ENCODE measurements at regions not wholly inside any gene's neighbourhood (a gene's known extent, or its start where the extent isn't known, plus 50 kb on each side); places are given as distances from the start of the nearest gene placed in this dataset.

DNA sequence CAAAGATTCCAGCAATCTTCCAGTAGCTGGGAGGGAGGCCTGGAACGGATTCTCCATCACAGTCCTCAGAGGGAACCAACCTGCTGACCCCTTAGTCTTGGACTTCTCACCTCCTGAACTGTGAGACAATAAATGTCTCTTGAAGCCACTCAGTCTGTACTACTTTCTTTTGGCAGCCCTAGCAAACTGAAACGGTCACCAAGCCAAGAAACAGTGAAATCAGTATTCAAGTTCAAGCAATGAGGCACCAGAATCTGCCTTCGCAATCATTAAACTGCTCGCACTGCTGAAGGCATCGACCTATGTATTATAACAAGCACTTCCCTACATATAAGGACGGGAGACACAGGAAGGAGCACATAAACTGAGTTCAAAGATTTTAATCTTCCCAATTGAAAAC is 120.6 kb upstream of the PUM3 start:
- H3K9ac ChIP-seq (ENCODE audit: extremely low read depth, insufficient read length, low read length), result no peak overlapping the region
- TF ChIP-seq, protein P1, sequence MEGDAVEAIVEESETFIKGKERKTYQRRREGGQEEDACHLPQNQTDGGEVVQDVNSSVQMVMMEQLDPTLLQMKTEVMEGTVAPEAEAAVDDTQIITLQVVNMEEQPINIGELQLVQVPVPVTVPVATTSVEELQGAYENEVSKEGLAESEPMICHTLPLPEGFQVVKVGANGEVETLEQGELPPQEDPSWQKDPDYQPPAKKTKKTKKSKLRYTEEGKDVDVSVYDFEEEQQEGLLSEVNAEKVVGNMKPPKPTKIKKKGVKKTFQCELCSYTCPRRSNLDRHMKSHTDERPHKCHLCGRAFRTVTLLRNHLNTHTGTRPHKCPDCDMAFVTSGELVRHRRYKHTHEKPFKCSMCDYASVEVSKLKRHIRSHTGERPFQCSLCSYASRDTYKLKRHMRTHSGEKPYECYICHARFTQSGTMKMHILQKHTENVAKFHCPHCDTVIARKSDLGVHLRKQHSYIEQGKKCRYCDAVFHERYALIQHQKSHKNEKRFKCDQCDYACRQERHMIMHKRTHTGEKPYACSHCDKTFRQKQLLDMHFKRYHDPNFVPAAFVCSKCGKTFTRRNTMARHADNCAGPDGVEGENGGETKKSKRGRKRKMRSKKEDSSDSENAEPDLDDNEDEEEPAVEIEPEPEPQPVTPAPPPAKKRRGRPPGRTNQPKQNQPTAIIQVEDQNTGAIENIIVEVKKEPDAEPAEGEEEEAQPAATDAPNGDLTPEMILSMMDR (conservative IDR thresholded peaks at IDR 0.05), result no peak
- no peaks in the 10 kb centered on the region for H3K79me1 ChIP-seq (ENCODE audit: insufficient read depth, low read depth, low read length, poor library complexity, severe bottlenecking)
- H3K18ac ChIP-seq (ENCODE audit: insufficient read length, low read depth, low read length), result no peak overlapping the region
- H3K14ac ChIP-seq (ENCODE audit: insufficient read depth, low read length), result no peak overlapping the region
- no CpG with 5 or more reads among the region's 6 CpGs for WGBS (ENCODE audit: extremely low coverage, insufficient read length, low lambda C conversion rate)
- H3K23ac ChIP-seq (ENCODE audit: insufficient read length, low read depth, low read length), result no peak overlapping the region
- H2BK15ac ChIP-seq (ENCODE audit: low read depth, low read length), result no peak overlapping the region; the same call in 1 of the 2 replicates
- H3K23me2 ChIP-seq (ENCODE audit: insufficient read length, low read depth, low read length, poor library complexity, severe bottlenecking), result no peaks in the 10 kb centered on the region
- no peak overlapping the region for H2BK20ac ChIP-seq (ENCODE audit: low read depth, low read length, poor library complexity, severe bottlenecking)
- H2BK12ac ChIP-seq (ENCODE audit: insufficient read length, low read depth, low read length), result no peak overlapping the region
- H4K5ac ChIP-seq (ENCODE audit: insufficient read length, low read depth, low read length), result no peak overlapping the region
- H2BK5ac ChIP-seq (ENCODE audit: insufficient read length, low read length), result no peak overlapping the region
- H2AFZ ChIP-seq (ENCODE audit: low read length), result no peak overlapping the region
- no peaks in the 10 kb centered on the region for H4K20me1 ChIP-seq (ENCODE audit: control insufficient read depth, insufficient read depth, insufficient read length)
- no peak overlapping the region for H3T11ph ChIP-seq (ENCODE audit: low read length)
- no peak overlapping the region for H3K4ac ChIP-seq (ENCODE audit: low read depth, low read length)
- no peak overlapping the region for H3K27ac ChIP-seq (ENCODE audit: insufficient read length, low read depth, low read length)
- H3K4me1 ChIP-seq (ENCODE audit: insufficient read depth, low read length), result no peaks in the 10 kb centered on the region
- no peak overlapping the region for H3K27ac Mint-ChIP-seq
- no peak overlapping the region for H2AK5ac ChIP-seq (ENCODE audit: insufficient read length, low read length)
- H3K4me3 Mint-ChIP-seq, result no peak overlapping the region
- H4K91ac ChIP-seq (ENCODE audit: insufficient read length, low read depth, low read length), result no peak overlapping the region
- DNase-seq, result no peak
- no peaks in the 10 kb centered on the region for H3K9me3 ChIP-seq (ENCODE audit: control insufficient read depth, low read depth, low read length)
- peaks cover 3 to 9% of the 10 kb centered on the region in 2 experiments; a peak in 2 of 4 replicates for H3K4me1 Mint-ChIP-seq
- H3K27me3 Mint-ChIP-seq (ENCODE audit: low read depth), result no peaks in the 10 kb centered on the region
- H3K4me2 ChIP-seq (ENCODE audit: insufficient read depth, insufficient read length, low read length), result no peak overlapping the region
- no peaks in the 10 kb centered on the region for H3K79me2 ChIP-seq (ENCODE audit: insufficient read depth, low read length)
- no peak overlapping the region for H2BK120ac ChIP-seq (ENCODE audit: low read depth, low read length, poor library complexity, severe bottlenecking)
- H3K9me3 Mint-ChIP-seq, result no peaks in the 10 kb centered on the region
- no peak overlapping the region for H3K56ac ChIP-seq (ENCODE audit: insufficient read length, low read depth, low read length)
- H3K27me3 ChIP-seq (ENCODE audit: insufficient read depth, low read length), result no peaks in the 10 kb centered on the region
- H3K36me3 Mint-ChIP-seq (ENCODE audit: insufficient read depth in 1 of 3, low read depth in 3 of 3), result no peaks in the 10 kb centered on the region
- no peak overlapping the region for H4K8ac ChIP-seq (replicated peaks; ENCODE audit: insufficient read length, low read depth, low read length)
